Vagina (tissue), 2 donors: ENCODE measurements at regions not wholly inside any gene's neighbourhood (a gene's known extent, or its start where the extent isn't known, plus 50 kb on each side); places are given as distances from the start of the nearest gene placed in this dataset.

Experiments
- DNase-seq, 2 donors: peaks; one replicate each; pipeline ENCODE4 v3.0.0-alpha.2; 2017; ENCODE audit errors: extremely low spot score in 2 of 2
- H3K27ac ChIP-seq: fragments of 200-600 bp; sonication (generic); one replicate; pipeline ENCODE4 v1.5.1; 2019
- H3K27me3 ChIP-seq: fragments of 200-600 bp; sonication (generic); one replicate; pipeline ENCODE4 v1.5.1; 2019
- H3K36me3 ChIP-seq, 2 donors: fragments of 200-600 bp; sonication (generic); one replicate each; pipeline ENCODE4 v1.5.1; 2017 to 2019
- H3K4me1 ChIP-seq: fragments of 200-600 bp; sonication (generic); one replicate; pipeline ENCODE4 v1.5.1; 2019
- H3K4me3 ChIP-seq, 2 donors: fragments of 200-600 bp; sonication (generic); 1 replicate in 1 of 2; 2 replicates in 1 of 2; pipeline ENCODE4 v1.5.1; 2016 to 2019
- H3K9me3 ChIP-seq: fragments of 200-600 bp; sonication (generic); one replicate; pipeline ENCODE4 v1.5.1; 2019
- POLR2A ChIP-seq, 2 donors: fragments of 450-650 bp; IDR thresholded peaks; one replicate each; pipeline ENCODE4 v1.6.1; 2017; ENCODE audit warnings: antibody characterized with exemption in 2 of 2, mild to moderate bottlenecking in 2 of 2, moderate library complexity in 2 of 2
- POLR2AphosphoS5 ChIP-seq, 2 donors: sonication (generic); formaldehyde crosslinking; IDR thresholded peaks; one replicate each; pipeline ENCODE4 v1.9.0; 2017; ENCODE audit warnings: antibody characterized with exemption in 2 of 2, mild to moderate bottlenecking in 2 of 2, low read depth in 1 of 2; ENCODE audit not compliant: insufficient read depth in 1 of 2
- intact Hi-C: fragments of 100-400 bp; cut with DNase I; formaldehyde crosslinking; loops from one replicate; pipeline ENCODE4 v1.15.1; 2023
- TF ChIP-seq, protein P1 (sequence below), 3 experiments: fragments of 450-650 bp in 2 of 3; fragments of 200-600 bp in 1 of 3; sonication (generic) in 1 of 3; IDR thresholded peaks; one replicate each; pipeline ENCODE4 v1.5.1; 2017 to 2019; ENCODE audit warnings: antibody characterized with exemption in 3 of 3, mild to moderate bottlenecking in 2 of 3, moderate library complexity in 2 of 3

GRCh38 chr7:130867581-130868136 is 133.7 kb upstream of the KLF14 start:
- Histone ChIP-seq H3K27ac (no peak overlapping the region), H3K36me3 (peaks cover 0 to 38% of the 10 kb centered on the region in 2 donors)

GRCh38 chr7:130868139-130868538 is 134.1 kb upstream of the KLF14 start:
- H3K27me3 ChIP-seq: no peaks in the 10 kb centered on the region
- no peak overlapping the region for H3K27ac ChIP-seq
- H3K36me3 ChIP-seq: peaks cover 0 to 33% of the 10 kb centered on the region in 2 donors
- H3K4me1 ChIP-seq: peaks cover 9% of the 10 kb centered on the region
- no peak for DNase-seq
- TF ChIP-seq, protein P1, sequence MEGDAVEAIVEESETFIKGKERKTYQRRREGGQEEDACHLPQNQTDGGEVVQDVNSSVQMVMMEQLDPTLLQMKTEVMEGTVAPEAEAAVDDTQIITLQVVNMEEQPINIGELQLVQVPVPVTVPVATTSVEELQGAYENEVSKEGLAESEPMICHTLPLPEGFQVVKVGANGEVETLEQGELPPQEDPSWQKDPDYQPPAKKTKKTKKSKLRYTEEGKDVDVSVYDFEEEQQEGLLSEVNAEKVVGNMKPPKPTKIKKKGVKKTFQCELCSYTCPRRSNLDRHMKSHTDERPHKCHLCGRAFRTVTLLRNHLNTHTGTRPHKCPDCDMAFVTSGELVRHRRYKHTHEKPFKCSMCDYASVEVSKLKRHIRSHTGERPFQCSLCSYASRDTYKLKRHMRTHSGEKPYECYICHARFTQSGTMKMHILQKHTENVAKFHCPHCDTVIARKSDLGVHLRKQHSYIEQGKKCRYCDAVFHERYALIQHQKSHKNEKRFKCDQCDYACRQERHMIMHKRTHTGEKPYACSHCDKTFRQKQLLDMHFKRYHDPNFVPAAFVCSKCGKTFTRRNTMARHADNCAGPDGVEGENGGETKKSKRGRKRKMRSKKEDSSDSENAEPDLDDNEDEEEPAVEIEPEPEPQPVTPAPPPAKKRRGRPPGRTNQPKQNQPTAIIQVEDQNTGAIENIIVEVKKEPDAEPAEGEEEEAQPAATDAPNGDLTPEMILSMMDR (IDR thresholded peaks at IDR 0.05): no peak
- no peak for TF ChIP-seq POLR2AphosphoS5 (IDR thresholded peaks at IDR 0.05; ENCODE audit: insufficient read depth in 1 of 2, low read depth in 1 of 2)
- intact Hi-C loops: no loop called here
- no peaks in the 10 kb centered on the region for H3K9me3 ChIP-seq
- H3K4me3 ChIP-seq: no peak overlapping the region

More at GRCh38 chr7:130867581-130868136, 133.7 kb upstream of the KLF14 start:
- no peaks in the 10 kb centered on the region for H3K9me3 ChIP-seq
- H3K4me3 ChIP-seq: no peak overlapping the region
- H3K4me1 ChIP-seq: peaks cover 9% of the 10 kb centered on the region
- intact Hi-C loops: no loop called here
- TF ChIP-seq, protein P1 (IDR thresholded peaks at IDR 0.05): no peak
- TF ChIP-seq POLR2A (IDR thresholded peaks at IDR 0.05): no peak
- no peaks in the 10 kb centered on the region for H3K27me3 ChIP-seq
- DNase-seq: no peak

- peaks cover 18% of the 10 kb centered on the region for H3K4me1 ChIP-seq
- intact Hi-C loops: no loop called here
- H3K36me3 ChIP-seq: peaks cover 0 to 27% of the 10 kb centered on the region in 2 donors
- H3K27me3 ChIP-seq: no peaks in the 10 kb centered on the region
- DNase-seq: no peak
- H3K27ac ChIP-seq: no peak overlapping the region
- H3K9me3 ChIP-seq: no peaks in the 10 kb centered on the region
- TF ChIP-seq POLR2A (IDR thresholded peaks at IDR 0.05): no peak
- no peak for TF ChIP-seq POLR2AphosphoS5 (IDR thresholded peaks at IDR 0.05; ENCODE audit: insufficient read depth in 1 of 2, low read depth in 1 of 2)
- TF ChIP-seq, protein P1 (IDR thresholded peaks at IDR 0.05): no peak
- H3K4me3 ChIP-seq: no peak overlapping the region
Observed at GRCh38 chr7:130869918-130870317, 135.9 kb upstream of the KLF14 start.

DNA sequence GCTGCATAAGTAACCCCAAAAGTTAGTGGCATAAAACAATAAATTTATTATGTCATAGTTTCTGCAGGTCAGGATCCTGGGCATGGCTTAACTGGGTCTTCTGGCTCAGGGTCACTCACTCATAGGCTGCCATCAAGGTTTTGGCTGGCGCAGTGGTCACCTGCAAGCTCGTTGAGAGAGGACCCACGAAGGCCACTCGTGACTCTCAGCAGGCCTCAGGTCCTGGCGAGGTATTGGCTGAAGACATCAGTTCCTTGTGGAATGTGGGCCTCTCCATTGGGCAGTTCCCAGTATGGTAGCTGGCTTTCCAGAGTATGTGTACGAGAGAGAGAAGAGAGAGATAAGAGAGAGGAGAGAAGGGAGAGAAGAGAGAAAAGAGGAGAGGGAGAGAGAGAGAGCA is 138.3 kb upstream of the KLF14 start:
- DNase-seq: no peak
- H3K27ac ChIP-seq: no peak overlapping the region
- intact Hi-C loops: no loop called here
- peaks cover 33% of the 10 kb centered on the region for H3K4me1 ChIP-seq
- H3K9me3 ChIP-seq: no peaks in the 10 kb centered on the region
- peaks cover 0 to 14% of the 10 kb centered on the region in 2 donors for H3K36me3 ChIP-seq
- TF ChIP-seq POLR2AphosphoS5 (IDR thresholded peaks at IDR 0.05; ENCODE audit: insufficient read depth in 1 of 2, low read depth in 1 of 2) (no peak), POLR2A (IDR thresholded peaks at IDR 0.05) (no peak)
- TF ChIP-seq, protein P1 (IDR thresholded peaks at IDR 0.05): no peak
- H3K4me3 ChIP-seq: no peak overlapping the region
- H3K27me3 ChIP-seq: no peaks in the 10 kb centered on the region

GRCh38 chr7:130872756-130873448 is 138.9 kb upstream of the KLF14 start:
- Histone ChIP-seq H3K4me1 (peaks cover 31% of the 10 kb centered on the region), H3K4me3 (no peak overlapping the region), H3K9me3 (no peaks in the 10 kb centered on the region), H3K27ac (no peak overlapping the region), H3K27me3 (no peaks in the 10 kb centered on the region), H3K36me3 (peaks cover 0 to 19% of the 10 kb centered on the region in 2 donors)
- intact Hi-C loops: no loop called here
- TF ChIP-seq POLR2A (IDR thresholded peaks at IDR 0.05) (no peak), POLR2AphosphoS5 (IDR thresholded peaks at IDR 0.05; ENCODE audit: insufficient read depth in 1 of 2, low read depth in 1 of 2) (no peak)
- TF ChIP-seq, protein P1 (IDR thresholded peaks at IDR 0.05): no peak
- no peak for DNase-seq
